ENCODE measurements at regions not wholly inside any gene's neighbourhood (a gene's known extent, or its start where the extent isn't known, plus 50 kb on each side); places are given as distances from the start of the nearest gene placed in this dataset.

- Histone ChIP-seq H3K27ac (ENCODE audit: low read length) (no peak overlapping the region), H3K4me2 (ENCODE audit: low read length) (no peak overlapping the region), H3K9me3 (ENCODE audit: low read length) (no peaks in the 10 kb centered on the region), H3K4me3 (ENCODE audit: low read length) (no peak overlapping the region), H3K36me3 (ENCODE audit: insufficient read depth, low read length) (no peaks in the 10 kb centered on the region), H3K27me3 (ENCODE audit: insufficient read depth, low read depth, low read length) (no peaks in the 10 kb centered on the region), H3F3A (ENCODE audit: insufficient read depth, low read length, poor library complexity, severe bottlenecking) (no peaks in the 10 kb centered on the region), H3K79me2 (replicated peaks; ENCODE audit: insufficient read depth, low read length) (no peaks in the 10 kb centered on the region), H4K20me1 (ENCODE audit: insufficient read depth) (no peaks in the 10 kb centered on the region), H3K9ac (ENCODE audit: low read length) (no peak overlapping the region), H2AFZ (ENCODE audit: low read depth, low read length) (no peak overlapping the region), H3K9me2 (ENCODE audit: insufficient read depth, low read length) (no peaks in the 10 kb centered on the region)
- TF ChIP-seq CTCF (IDR thresholded peaks at IDR 0.05; ENCODE audit: poor library complexity, severe bottlenecking) (no peak), EZH2 (IDR thresholded peaks at IDR 0.05; ENCODE audit: borderline replicate concordance, insufficient read depth, low read length, poor library complexity, severe bottlenecking) (no peak), SMC3 (conservative IDR thresholded peaks at IDR 0.05; ENCODE audit: poor library complexity) (no peak), TAF1 (IDR thresholded peaks at IDR 0.05; ENCODE audit: low read depth) (no peak), MXI1 (conservative IDR thresholded peaks at IDR 0.05; ENCODE audit: poor library complexity, severe bottlenecking) (no peak), RAD21 (conservative IDR thresholded peaks at IDR 0.05) (no peak), POLR2AphosphoS5 (IDR thresholded peaks at IDR 0.05) (no peak), EP300 (conservative IDR thresholded peaks at IDR 0.05; ENCODE audit: poor library complexity, severe bottlenecking) (no peak)
- TF ChIP-seq, protein P1, sequence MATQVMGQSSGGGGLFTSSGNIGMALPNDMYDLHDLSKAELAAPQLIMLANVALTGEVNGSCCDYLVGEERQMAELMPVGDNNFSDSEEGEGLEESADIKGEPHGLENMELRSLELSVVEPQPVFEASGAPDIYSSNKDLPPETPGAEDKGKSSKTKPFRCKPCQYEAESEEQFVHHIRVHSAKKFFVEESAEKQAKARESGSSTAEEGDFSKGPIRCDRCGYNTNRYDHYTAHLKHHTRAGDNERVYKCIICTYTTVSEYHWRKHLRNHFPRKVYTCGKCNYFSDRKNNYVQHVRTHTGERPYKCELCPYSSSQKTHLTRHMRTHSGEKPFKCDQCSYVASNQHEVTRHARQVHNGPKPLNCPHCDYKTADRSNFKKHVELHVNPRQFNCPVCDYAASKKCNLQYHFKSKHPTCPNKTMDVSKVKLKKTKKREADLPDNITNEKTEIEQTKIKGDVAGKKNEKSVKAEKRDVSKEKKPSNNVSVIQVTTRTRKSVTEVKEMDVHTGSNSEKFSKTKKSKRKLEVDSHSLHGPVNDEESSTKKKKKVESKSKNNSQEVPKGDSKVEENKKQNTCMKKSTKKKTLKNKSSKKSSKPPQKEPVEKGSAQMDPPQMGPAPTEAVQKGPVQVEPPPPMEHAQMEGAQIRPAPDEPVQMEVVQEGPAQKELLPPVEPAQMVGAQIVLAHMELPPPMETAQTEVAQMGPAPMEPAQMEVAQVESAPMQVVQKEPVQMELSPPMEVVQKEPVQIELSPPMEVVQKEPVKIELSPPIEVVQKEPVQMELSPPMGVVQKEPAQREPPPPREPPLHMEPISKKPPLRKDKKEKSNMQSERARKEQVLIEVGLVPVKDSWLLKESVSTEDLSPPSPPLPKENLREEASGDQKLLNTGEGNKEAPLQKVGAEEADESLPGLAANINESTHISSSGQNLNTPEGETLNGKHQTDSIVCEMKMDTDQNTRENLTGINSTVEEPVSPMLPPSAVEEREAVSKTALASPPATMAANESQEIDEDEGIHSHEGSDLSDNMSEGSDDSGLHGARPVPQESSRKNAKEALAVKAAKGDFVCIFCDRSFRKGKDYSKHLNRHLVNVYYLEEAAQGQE (IDR thresholded peaks at IDR 0.05; ENCODE audit: borderline replicate concordance): no peak
Measured at GRCh38 chr18:21960189-21960588, 209.2 kb upstream of the GATA6 start.

- H3K36me3 ChIP-seq (ENCODE audit: insufficient read depth, low read length): no peaks in the 10 kb centered on the region
- H3K4me3 ChIP-seq (ENCODE audit: low read length): no peak overlapping the region
- no peaks in the 10 kb centered on the region for H3K79me2 ChIP-seq (replicated peaks; ENCODE audit: insufficient read depth, low read length)
- no peak overlapping the region for H2AFZ ChIP-seq (ENCODE audit: low read depth, low read length)
- no peaks in the 10 kb centered on the region for H3K9me2 ChIP-seq (ENCODE audit: insufficient read depth, low read length)
- H3K27ac ChIP-seq (ENCODE audit: low read length): no peak overlapping the region
- no peaks in the 10 kb centered on the region for H3K9me3 ChIP-seq (ENCODE audit: low read length)
- H3K4me2 ChIP-seq (ENCODE audit: low read length): no peak overlapping the region
- no peaks in the 10 kb centered on the region for H3K27me3 ChIP-seq (ENCODE audit: insufficient read depth, low read depth, low read length)
- H3K9ac ChIP-seq (ENCODE audit: low read length): no peak overlapping the region
- H3F3A ChIP-seq (ENCODE audit: insufficient read depth, low read length, poor library complexity, severe bottlenecking): no peaks in the 10 kb centered on the region
- TF ChIP-seq SMC3 (conservative IDR thresholded peaks at IDR 0.05; ENCODE audit: poor library complexity): no peak
- no peak for TF ChIP-seq RAD21 (conservative IDR thresholded peaks at IDR 0.05)
- TF ChIP-seq MXI1 (conservative IDR thresholded peaks at IDR 0.05; ENCODE audit: poor library complexity, severe bottlenecking): no peak
- TF ChIP-seq CTCF (IDR thresholded peaks at IDR 0.05; ENCODE audit: poor library complexity, severe bottlenecking): no peak
- no peak for TF ChIP-seq EP300 (conservative IDR thresholded peaks at IDR 0.05; ENCODE audit: poor library complexity, severe bottlenecking)
- no peak for TF ChIP-seq TAF1 (IDR thresholded peaks at IDR 0.05; ENCODE audit: low read depth)
- no peak for TF ChIP-seq POLR2AphosphoS5 (IDR thresholded peaks at IDR 0.05)
- TF ChIP-seq, protein P1 (IDR thresholded peaks at IDR 0.05; ENCODE audit: borderline replicate concordance): no peak
- no peak for TF ChIP-seq EZH2 (IDR thresholded peaks at IDR 0.05; ENCODE audit: borderline replicate concordance, insufficient read depth, low read length, poor library complexity, severe bottlenecking)
- no peaks in the 10 kb centered on the region for H4K20me1 ChIP-seq (ENCODE audit: insufficient read depth)
Measured at GRCh38 chr18:21963336-21963735, 206.1 kb upstream of the GATA6 start.
